ENCODE measurements at regions not wholly inside any gene's neighbourhood (a gene's known extent, or its start where the extent isn't known, plus 50 kb on each side); places are given as distances from the start of the nearest gene placed in this dataset.

DNA sequence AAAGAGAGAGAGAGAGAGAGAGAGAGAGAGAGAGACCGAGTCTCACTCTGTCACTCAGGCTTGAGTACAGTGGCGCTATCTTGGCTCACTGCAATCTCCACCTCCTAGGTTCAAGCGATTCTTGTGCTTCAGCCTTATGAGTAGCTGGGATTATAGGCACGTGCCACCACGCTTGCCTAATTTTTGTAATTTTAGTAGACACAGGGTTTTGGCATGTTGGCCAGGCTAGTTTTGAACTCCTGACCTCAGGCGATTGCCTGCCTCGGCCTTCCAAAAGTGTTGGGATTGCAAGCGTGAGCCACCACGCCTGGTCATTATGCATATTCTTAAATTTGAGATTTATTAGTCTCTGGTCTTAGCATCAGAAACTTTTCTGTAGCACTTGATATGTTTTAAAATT lies 317.9 kb upstream of the ATP2B1 start:
- TF ChIP-seq, protein P1, sequence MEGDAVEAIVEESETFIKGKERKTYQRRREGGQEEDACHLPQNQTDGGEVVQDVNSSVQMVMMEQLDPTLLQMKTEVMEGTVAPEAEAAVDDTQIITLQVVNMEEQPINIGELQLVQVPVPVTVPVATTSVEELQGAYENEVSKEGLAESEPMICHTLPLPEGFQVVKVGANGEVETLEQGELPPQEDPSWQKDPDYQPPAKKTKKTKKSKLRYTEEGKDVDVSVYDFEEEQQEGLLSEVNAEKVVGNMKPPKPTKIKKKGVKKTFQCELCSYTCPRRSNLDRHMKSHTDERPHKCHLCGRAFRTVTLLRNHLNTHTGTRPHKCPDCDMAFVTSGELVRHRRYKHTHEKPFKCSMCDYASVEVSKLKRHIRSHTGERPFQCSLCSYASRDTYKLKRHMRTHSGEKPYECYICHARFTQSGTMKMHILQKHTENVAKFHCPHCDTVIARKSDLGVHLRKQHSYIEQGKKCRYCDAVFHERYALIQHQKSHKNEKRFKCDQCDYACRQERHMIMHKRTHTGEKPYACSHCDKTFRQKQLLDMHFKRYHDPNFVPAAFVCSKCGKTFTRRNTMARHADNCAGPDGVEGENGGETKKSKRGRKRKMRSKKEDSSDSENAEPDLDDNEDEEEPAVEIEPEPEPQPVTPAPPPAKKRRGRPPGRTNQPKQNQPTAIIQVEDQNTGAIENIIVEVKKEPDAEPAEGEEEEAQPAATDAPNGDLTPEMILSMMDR (IDR thresholded peaks at IDR 0.05; ENCODE audit: insufficient read depth, low read depth, low read length): no peak
- CTCF ChIA-PET: no interaction called here
- Histone ChIP-seq H3K27me3 (ENCODE audit: control insufficient read depth, insufficient read depth, low read length) (no peaks in the 10 kb centered on the region), H3K36me3 (ENCODE audit: control insufficient read depth, insufficient read depth, low read length) (no peaks in the 10 kb centered on the region), H3K4me3 (ENCODE audit: low read depth, low read length) (no peak overlapping the region)
- POLR2A ChIA-PET: no interaction called here
- DNase-seq (ENCODE audit: low read depth): no peak

DNA sequence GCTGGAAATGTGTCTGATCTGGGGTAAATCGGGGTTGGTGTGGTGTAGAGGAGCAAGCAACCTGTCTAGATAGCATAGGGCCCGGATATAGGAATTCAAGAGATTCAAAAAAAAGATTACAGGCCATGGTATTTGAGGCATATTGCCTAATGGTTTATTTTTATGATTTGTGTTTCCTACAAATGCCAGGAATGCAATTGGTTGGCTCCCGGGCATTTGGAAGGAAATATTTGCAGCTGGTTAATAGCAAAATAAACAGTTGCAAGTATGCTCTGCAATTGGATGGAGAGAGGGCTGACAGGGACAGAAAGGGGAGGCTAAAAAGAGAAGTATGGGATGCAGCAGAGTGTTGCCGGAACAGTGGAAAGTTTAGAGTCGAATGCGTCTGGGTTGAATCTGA lies 315.6 kb upstream of the ATP2B1 start:
- CTCF ChIA-PET: interaction anchor here (0.8 kb wide), 1 partner anchor 481 kb away, joined by 3 read pairs; no protein-coding TSS in a partner anchor

DNA sequence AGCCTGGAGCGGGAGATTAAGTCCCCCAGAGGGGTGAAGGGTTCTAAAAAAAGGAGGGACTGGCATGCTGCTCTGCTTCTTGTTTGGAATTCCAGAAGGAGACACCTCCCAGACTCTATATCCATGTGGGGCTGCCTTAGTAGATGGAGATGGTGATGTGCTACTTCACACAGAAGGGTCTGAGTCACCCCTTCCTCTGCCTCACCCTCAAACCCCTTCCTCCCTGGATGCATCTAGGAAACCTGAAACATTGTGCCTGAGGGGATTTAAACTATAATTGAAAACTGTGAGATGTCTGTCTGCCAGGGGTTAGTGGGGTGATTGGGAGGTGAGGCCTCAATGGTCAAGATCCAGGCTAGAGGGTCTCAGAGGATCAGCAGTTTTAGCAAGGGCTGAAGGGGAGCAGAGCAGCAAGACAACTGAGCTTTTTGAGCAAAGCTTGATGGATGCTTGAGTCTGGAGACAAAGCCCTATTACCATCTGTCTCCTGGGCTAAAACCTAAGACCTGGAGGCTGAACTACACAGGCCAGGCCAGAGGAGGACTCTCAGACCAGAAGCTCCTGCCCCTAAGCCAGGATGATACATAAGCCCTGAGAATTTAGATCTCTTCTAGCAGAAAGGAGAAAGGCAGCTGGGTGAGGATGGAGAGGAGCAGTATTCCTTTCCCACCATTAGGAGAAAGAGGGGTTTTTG lies 314.7 kb upstream of the ATP2B1 start:
- CTCF ChIA-PET: interaction anchor here (0.6 to 1.4 kb wide), 4 partner anchors 9 to 140 kb away, joined by 3 read pairs; no protein-coding TSS in a partner anchor
- TF ChIP-seq, protein P1 (IDR thresholded peaks at IDR 0.05; ENCODE audit: insufficient read depth, low read depth, low read length): 0 out of 2 replicates have a peak, but pooled peaks have one; percentile 2
- no peak for DNase-seq (ENCODE audit: low read depth)
- H3K27me3 ChIP-seq (ENCODE audit: control insufficient read depth, insufficient read depth, low read length): no peaks in the 10 kb centered on the region
- no peaks in the 10 kb centered on the region for H3K36me3 ChIP-seq (ENCODE audit: control insufficient read depth, insufficient read depth, low read length)
- POLR2A ChIA-PET: no interaction called here
- no peak overlapping the region for H3K4me3 ChIP-seq (ENCODE audit: low read depth, low read length)

More for the DNA sequence above, 315.6 kb upstream of the ATP2B1 start:
- peak; percentile 65 for DNase-seq (ENCODE audit: low read depth)
- POLR2A ChIA-PET: no interaction called here
- no peaks in the 10 kb centered on the region for H3K27me3 ChIP-seq (ENCODE audit: control insufficient read depth, insufficient read depth, low read length)
- TF ChIP-seq, protein P1 (IDR thresholded peaks at IDR 0.05; ENCODE audit: insufficient read depth, low read depth, low read length): no peak
- H3K4me3 ChIP-seq (ENCODE audit: low read depth, low read length): no peak overlapping the region
- H3K36me3 ChIP-seq (ENCODE audit: control insufficient read depth, insufficient read depth, low read length): no peaks in the 10 kb centered on the region

DNA sequence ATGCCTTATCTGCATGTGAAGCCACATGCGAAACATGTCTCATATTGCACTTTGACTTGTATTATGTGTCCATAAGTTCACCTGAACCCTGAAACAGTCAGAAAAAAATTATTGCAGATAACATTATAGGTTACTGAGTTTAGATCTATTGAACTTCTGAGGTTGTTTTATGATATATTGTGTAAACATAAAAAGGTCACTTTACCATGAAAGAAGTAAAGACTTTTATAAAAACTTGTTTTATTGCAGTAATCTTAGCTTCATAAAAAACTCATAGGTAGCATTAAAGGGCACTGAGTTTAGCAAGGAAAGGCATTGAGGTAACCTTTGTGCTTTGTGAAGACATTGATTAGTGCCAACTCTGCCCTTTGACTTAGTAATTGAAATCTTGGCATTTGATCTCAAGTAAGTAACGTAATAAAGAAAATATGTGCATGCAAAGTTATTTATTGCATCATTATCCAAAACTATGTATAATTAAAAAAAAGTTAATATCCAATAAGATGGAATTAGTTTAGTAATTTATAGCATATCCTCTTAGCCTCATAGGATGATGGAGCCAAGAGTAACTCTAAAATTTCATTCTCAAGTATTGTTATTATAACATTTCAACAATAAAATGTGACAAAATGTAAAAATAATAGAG lies 313.3 kb upstream of the ATP2B1 start:
- Histone ChIP-seq H3K27me3 (ENCODE audit: control insufficient read depth, insufficient read depth, low read length) (no peaks in the 10 kb centered on the region), H3K36me3 (ENCODE audit: control insufficient read depth, insufficient read depth, low read length) (no peaks in the 10 kb centered on the region), H3K4me3 (ENCODE audit: low read depth, low read length) (no peak overlapping the region)
- CTCF ChIA-PET: interaction anchor here (1.2 kb wide), 1 partner anchor 10 kb away, joined by 3 read pairs; no protein-coding TSS in a partner anchor
- POLR2A ChIA-PET: no interaction called here
- TF ChIP-seq, protein P1 (IDR thresholded peaks at IDR 0.05; ENCODE audit: insufficient read depth, low read depth, low read length): no peak
- no peak for DNase-seq (ENCODE audit: low read depth)

DNA sequence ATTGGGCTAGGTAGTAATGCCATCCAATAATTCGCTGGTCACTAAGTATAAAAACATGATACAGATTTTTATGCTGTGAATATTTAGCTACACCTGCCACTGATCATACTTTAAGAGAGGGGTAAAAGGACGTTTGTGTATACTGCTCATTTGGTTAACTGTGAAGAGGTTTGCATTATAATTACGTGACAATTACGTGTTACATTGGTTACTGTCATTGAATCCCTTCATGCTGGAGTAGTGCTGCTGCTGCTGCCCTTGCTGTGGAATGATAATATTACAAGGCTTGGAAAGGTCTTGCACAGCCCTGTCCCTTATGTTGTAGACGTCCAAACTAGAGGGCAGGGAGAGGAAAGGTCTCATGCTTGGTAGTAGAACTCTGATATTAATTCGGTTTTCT lies 312.2 kb upstream of the ATP2B1 start:
- H3K36me3 ChIP-seq (ENCODE audit: control insufficient read depth, insufficient read depth, low read length): no peaks in the 10 kb centered on the region
- POLR2A ChIA-PET: no interaction called here

More for the DNA sequence above, 312.2 kb upstream of the ATP2B1 start:
- CTCF ChIA-PET: interaction anchor here (1.2 kb wide), 1 partner anchor 9 kb away, joined by 3 read pairs; no protein-coding TSS in a partner anchor
- DNase-seq (ENCODE audit: low read depth): no peak
- Histone ChIP-seq H3K4me3 (ENCODE audit: low read depth, low read length) (no peak overlapping the region), H3K27me3 (ENCODE audit: control insufficient read depth, insufficient read depth, low read length) (no peaks in the 10 kb centered on the region)
- TF ChIP-seq, protein P1 (IDR thresholded peaks at IDR 0.05; ENCODE audit: insufficient read depth, low read depth, low read length): no peak

All from BJ (cell line).